Thoracic aorta (tissue), 2 donors: ENCODE measurements at regions not wholly inside any gene's neighbourhood (a gene's known extent, or its start where the extent isn't known, plus 50 kb on each side); places are given as distances from the start of the nearest gene placed in this dataset.

Experiments
- ATAC-seq: fragments of 150-250 bp; one replicate; pipeline ENCODE4 v1.8.0; 2017; ENCODE audit warnings: low read depth; ENCODE audit not compliant: insufficient number of reproducible peaks, low FRiP score
- DNase-seq: peaks from one replicate; pipeline ENCODE4 v3.0.0-alpha.2; 2020; ENCODE audit warnings: low spot score
- H3K27ac ChIP-seq, 2 donors: fragments of 200-600 bp; sonication (generic); 1 replicate in 1 of 2; 2 replicates in 1 of 2; pipeline ENCODE4 v1.5.1; 2016; ENCODE audit warnings: mild to moderate bottlenecking in 2 of 2, moderate library complexity in 2 of 2
- H3K27me3 ChIP-seq: fragments of 200-600 bp; sonication (generic); replicated peaks from 2 replicates; pipeline ENCODE4 v1.6.0; 2016; ENCODE audit warnings: mild to moderate bottlenecking; ENCODE audit not compliant: insufficient read depth
- H3K36me3 ChIP-seq: fragments of 200-600 bp; sonication (generic); one replicate; pipeline ENCODE4 v1.5.1; 2016
- H3K4me1 ChIP-seq, 2 donors: fragments of 200-600 bp; sonication (generic); 1 replicate in 1 of 2; 2 replicates in 1 of 2; pipeline versions ENCODE4 v1.5.1 to v1.6.0; 2016; ENCODE audit warnings: low read depth in 2 of 2, mild to moderate bottlenecking in 1 of 2; ENCODE audit not compliant: control insufficient read depth in 1 of 2
- H3K4me3 ChIP-seq: fragments of 200-600 bp; sonication (generic); 2 replicates; pipeline ENCODE4 v1.5.1; 2016; ENCODE audit warnings: mild to moderate bottlenecking
- H3K9me3 ChIP-seq: fragments of 200-600 bp; sonication (generic); 2 replicates; pipeline ENCODE4 v1.5.1; 2016
- TF ChIP-seq, protein P1 (sequence below): fragments of 200-600 bp; sonication (generic); IDR thresholded peaks from one replicate; pipeline ENCODE4 v1.5.1; 2019; ENCODE audit warnings: antibody characterized with exemption

DNA sequence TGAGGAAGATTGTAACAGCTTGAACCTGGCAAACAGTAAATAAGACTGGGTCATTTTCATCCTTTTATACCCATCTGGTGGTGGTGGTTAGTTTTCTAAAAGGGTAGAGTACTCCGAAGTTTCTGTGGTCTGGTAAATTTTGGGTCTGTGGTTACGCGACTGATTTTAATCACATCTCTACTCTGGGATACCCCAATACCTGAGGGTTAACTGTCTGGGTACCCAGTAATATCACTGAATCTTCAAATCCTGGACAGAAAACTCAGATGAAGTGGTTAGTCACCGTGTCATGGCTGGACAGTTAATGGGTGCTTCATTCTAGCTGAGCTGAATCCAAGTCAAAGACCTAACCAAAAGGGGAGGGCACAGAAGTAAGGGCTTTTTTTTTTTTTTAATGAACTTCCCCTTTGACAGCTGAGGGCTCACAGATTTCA is 474.2 kb downstream of the GADD45G start:
- Histone ChIP-seq H3K27ac (no peak overlapping the region), H3K4me1 (no peaks in the 10 kb centered on the region), H3K27me3 (no peaks in the 10 kb centered on the region), H3K4me3 (no peak overlapping the region), H3K9me3 (no peaks in the 10 kb centered on the region), H3K36me3 (no peaks in the 10 kb centered on the region)
- no peak for ATAC-seq
- TF ChIP-seq, protein P1, sequence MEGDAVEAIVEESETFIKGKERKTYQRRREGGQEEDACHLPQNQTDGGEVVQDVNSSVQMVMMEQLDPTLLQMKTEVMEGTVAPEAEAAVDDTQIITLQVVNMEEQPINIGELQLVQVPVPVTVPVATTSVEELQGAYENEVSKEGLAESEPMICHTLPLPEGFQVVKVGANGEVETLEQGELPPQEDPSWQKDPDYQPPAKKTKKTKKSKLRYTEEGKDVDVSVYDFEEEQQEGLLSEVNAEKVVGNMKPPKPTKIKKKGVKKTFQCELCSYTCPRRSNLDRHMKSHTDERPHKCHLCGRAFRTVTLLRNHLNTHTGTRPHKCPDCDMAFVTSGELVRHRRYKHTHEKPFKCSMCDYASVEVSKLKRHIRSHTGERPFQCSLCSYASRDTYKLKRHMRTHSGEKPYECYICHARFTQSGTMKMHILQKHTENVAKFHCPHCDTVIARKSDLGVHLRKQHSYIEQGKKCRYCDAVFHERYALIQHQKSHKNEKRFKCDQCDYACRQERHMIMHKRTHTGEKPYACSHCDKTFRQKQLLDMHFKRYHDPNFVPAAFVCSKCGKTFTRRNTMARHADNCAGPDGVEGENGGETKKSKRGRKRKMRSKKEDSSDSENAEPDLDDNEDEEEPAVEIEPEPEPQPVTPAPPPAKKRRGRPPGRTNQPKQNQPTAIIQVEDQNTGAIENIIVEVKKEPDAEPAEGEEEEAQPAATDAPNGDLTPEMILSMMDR, result no peak
- DNase-seq, result no peak

GRCh38 chr9:90085633-90086032 is 480.8 kb downstream of the GADD45G start:
- Histone ChIP-seq H3K36me3 (no peaks in the 10 kb centered on the region), H3K4me1 (no peaks in the 10 kb centered on the region), H3K27ac (no peak overlapping the region), H3K4me3 (no peak overlapping the region), H3K9me3 (no peaks in the 10 kb centered on the region), H3K27me3 (no peaks in the 10 kb centered on the region)
- no peak for ATAC-seq
- no peak for DNase-seq
- TF ChIP-seq, protein P1, result no peak

DNA sequence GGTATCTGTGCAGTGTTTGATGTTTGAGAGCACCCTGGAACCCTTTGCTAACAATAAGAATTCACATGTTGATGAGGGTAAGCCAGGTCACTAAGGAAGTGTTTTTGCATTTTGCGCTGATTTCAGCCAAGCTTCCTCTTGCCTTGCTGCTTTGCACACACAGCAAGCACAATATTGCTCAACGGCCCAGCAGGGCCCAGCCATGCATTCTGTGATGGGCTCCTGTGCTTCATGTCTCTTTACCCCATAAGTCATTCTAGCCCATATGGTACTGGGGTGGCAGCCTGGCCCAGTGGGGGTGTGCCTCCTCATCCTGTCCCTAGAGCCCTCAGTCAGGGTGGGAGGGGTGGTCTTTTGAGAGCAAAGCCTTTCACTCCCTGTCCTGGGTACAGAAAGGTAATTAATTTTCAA is 481.3 kb downstream of the GADD45G start:
- H3K4me1 ChIP-seq, result no peaks in the 10 kb centered on the region
- DNase-seq, result no peak
- ATAC-seq, result no peak
- H3K27me3 ChIP-seq, result no peaks in the 10 kb centered on the region
- TF ChIP-seq, protein P1, result no peak
- no peak overlapping the region for H3K4me3 ChIP-seq
- no peaks in the 10 kb centered on the region for H3K9me3 ChIP-seq
- no peak overlapping the region for H3K27ac ChIP-seq
- H3K36me3 ChIP-seq, result no peaks in the 10 kb centered on the region

DNA sequence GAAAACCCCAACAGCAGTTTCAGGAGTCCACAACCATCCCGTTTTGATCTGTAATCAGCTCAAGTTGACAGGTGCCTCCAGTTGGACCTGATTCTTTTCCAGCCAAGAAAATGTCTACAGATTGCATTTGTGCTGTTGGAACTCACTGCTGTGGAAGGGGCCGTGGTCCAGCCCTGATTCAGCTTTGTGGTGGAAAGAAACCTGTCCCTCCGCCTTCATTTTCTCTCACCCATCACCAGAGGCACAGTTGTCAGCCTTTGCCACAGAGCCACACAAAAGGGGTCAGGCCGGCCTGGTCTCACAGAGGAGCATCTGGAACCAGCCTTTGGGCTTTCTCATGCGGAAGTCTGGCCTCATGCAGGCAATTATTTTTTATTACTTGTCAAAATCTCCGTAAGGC is 483.6 kb downstream of the GADD45G start:
- ATAC-seq (no peak), DNase-seq (no peak)
- Histone ChIP-seq H3K9me3 (no peaks in the 10 kb centered on the region), H3K4me1 (no peaks in the 10 kb centered on the region), H3K36me3 (no peaks in the 10 kb centered on the region), H3K27me3 (no peaks in the 10 kb centered on the region), H3K4me3 (no peak overlapping the region), H3K27ac (no peak overlapping the region)
- TF ChIP-seq, protein P1, result no peak

GRCh38 chr9:90088856-90089255 is 484.0 kb downstream of the GADD45G start:
- H3K9me3 ChIP-seq, result no peaks in the 10 kb centered on the region
- H3K4me3 ChIP-seq, result no peak overlapping the region
- TF ChIP-seq, protein P1, result no peak
- ATAC-seq (no peak), DNase-seq (no peak)
- no peaks in the 10 kb centered on the region for H3K36me3 ChIP-seq
- H3K27me3 ChIP-seq, result no peaks in the 10 kb centered on the region
- H3K4me1 ChIP-seq, result no peaks in the 10 kb centered on the region
- no peak overlapping the region for H3K27ac ChIP-seq
